Esophagus squamous epithelium (tissue), 5 donors: ENCODE measurements at regions not wholly inside any gene's neighbourhood (a gene's known extent, or its start where the extent isn't known, plus 50 kb on each side); places are given as distances from the start of the nearest gene placed in this dataset.

ENCODE experiments used
- DNase-seq: peaks from one replicate; lab custom pipeline; 2025; lab: John Stamatoyannopoulos, UW
- H3K27ac ChIP-seq, 4 donors: fragments of 200-600 bp; sonication (generic); one replicate each; pipeline ENCODE4 v1.5.1; 2016 to 2019; ENCODE audit warnings: mild to moderate bottlenecking in 1 of 4
- H3K27me3 ChIP-seq, 4 donors: fragments of 200-600 bp; sonication (generic); 1 replicate in 3 of 4; 2 replicates in 1 of 4; pipeline versions ENCODE4 v1.5.1 to v1.6.0; 2017 to 2021; ENCODE audit warnings: antibody characterized with exemption in 1 of 4
- H3K36me3 ChIP-seq, 3 donors: fragments of 200-600 bp; sonication (generic); one replicate each; pipeline ENCODE4 v1.5.1; 2016 to 2019
- H3K4me1 ChIP-seq, 3 donors: fragments of 200-600 bp; sonication (generic); one replicate each; pipeline ENCODE4 v1.5.1; 2017 to 2019
- H3K4me3 ChIP-seq, 4 donors: fragments of 200-600 bp; sonication (generic); 1 replicate in 3 of 4; 2 replicates in 1 of 4; pipeline ENCODE4 v1.5.1; 2016 to 2019; ENCODE audit warnings: mild to moderate bottlenecking in 2 of 4, moderate library complexity in 1 of 4
- H3K9me3 ChIP-seq, 3 donors: fragments of 200-600 bp; sonication (generic); one replicate each; pipeline ENCODE4 v1.5.1; 2016 to 2019
- POLR2A ChIP-seq, 4 donors: fragments of 450-650 bp; IDR thresholded peaks; one replicate each; pipeline ENCODE4 v1.6.1; 2017; ENCODE audit warnings: antibody characterized with exemption in 4 of 4, mild to moderate bottlenecking in 4 of 4, moderate library complexity in 3 of 4
- WGBS, 2 donors: methylation state at CpG; one replicate each; pipeline ENCODE4 v1.1.5; 2018; 5-methylcytosine and 5-hydroxymethylcytosine counted together
- intact Hi-C: fragments of 100-400 bp; cut with DNase I; formaldehyde crosslinking; loops from one replicate; pipeline ENCODE4 v1.15.0; 2022
- TF ChIP-seq, protein P1 (sequence below), 6 experiments: fragments of 450-650 bp in 4 of 6; fragments of 200-600 bp in 2 of 6; sonication (generic) in 2 of 6; IDR thresholded peaks; one replicate each; pipeline ENCODE4 v1.5.1; 2016 to 2019; ENCODE audit warnings: antibody characterized with exemption in 6 of 6, mild to moderate bottlenecking in 4 of 6, moderate library complexity in 4 of 6
- donor health status: DM: yes; HTN: yes; CAD: no.

DNA sequence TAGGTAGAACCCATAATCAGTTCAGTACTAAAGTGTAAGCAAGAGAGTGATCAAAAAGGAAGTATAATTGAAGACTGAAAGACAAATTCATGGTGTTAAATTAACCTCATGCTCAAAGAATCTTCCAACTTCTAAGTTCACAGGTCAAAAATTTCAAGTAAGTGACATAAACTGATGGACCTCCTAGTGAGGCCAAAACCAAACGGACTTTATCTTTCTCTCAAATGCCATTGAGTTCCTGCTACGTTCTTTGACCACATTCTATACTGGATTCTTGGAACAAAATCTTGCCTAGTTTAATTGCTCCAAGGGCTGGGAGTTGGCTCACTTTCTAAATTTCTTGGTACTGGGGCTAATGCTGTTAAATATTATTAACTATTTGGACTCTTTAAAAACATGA lies 794.9 kb downstream of the TLE4 start:
- Histone ChIP-seq H3K27ac (no peak overlapping the region), H3K9me3 (no peaks in the 10 kb centered on the region), H3K4me1 (no peaks in the 10 kb centered on the region), H3K36me3 (no peaks in the 10 kb centered on the region), H3K27me3 (no peaks in the 10 kb centered on the region), H3K4me3 (no peak overlapping the region)
- intact Hi-C loops: no loop called here
- DNase-seq: no peak
- WGBS, 2 donors: 0% methylated on average over 2 of the region's 2 CpGs
- TF ChIP-seq, protein P1, sequence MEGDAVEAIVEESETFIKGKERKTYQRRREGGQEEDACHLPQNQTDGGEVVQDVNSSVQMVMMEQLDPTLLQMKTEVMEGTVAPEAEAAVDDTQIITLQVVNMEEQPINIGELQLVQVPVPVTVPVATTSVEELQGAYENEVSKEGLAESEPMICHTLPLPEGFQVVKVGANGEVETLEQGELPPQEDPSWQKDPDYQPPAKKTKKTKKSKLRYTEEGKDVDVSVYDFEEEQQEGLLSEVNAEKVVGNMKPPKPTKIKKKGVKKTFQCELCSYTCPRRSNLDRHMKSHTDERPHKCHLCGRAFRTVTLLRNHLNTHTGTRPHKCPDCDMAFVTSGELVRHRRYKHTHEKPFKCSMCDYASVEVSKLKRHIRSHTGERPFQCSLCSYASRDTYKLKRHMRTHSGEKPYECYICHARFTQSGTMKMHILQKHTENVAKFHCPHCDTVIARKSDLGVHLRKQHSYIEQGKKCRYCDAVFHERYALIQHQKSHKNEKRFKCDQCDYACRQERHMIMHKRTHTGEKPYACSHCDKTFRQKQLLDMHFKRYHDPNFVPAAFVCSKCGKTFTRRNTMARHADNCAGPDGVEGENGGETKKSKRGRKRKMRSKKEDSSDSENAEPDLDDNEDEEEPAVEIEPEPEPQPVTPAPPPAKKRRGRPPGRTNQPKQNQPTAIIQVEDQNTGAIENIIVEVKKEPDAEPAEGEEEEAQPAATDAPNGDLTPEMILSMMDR (IDR thresholded peaks at IDR 0.05): no peak
- no peak for TF ChIP-seq POLR2A (IDR thresholded peaks at IDR 0.05)

DNA sequence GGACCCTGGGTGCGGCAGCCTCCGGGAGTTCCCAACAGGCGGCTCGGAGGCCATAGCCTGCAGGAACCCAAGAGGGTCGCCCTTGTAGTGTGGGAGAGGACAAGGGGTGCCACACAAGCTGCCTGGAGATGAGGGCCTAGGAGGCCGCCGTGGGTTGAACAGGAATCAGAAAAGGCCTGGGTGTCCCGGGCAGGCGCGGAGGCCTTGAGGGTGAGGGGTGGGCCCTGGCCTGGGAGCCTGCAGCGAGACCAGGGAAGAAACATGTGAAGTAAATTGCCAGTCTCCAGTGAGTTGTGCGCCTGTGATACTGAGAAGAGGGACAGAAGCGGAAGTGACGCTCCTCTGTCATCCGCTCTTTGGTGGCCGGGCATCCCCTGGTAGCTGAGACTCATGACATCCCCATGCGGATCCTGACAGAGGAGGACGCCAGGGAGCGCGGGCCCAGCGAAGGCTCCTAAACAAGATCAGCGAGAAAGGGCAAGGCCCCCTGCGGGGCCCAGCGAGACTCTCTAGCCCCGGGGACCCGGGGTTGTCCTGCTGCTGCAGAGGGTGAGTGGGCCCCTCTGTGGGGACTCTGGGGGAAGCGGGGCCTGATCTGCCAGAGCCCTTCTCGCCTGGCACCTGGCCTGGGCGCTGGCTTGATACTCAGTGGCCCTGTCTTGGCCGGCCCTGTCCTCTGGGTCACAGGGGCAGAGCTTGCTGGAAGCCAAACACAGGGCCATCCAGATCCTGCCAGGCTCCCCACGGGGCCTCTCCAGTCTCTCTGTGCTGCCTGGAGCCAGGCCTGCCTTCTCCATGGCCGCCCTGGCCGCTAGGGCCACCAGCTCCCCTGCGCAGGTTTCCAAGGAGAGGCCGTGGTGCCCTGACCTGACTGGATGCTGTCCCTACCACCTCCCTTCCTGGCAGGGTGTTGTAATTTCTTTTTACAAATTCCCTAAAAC lies 788.4 kb downstream of the TLE4 start:
- DNase-seq: no peak
- Histone ChIP-seq H3K27me3 (no peaks in the 10 kb centered on the region), H3K27ac (no peak overlapping the region), H3K4me3 (no peak overlapping the region), H3K36me3 (no peaks in the 10 kb centered on the region), H3K9me3 (no peaks in the 10 kb centered on the region), H3K4me1 (no peaks in the 10 kb centered on the region)
- intact Hi-C loops: loop anchor here (5.0 kb wide), 1 partner anchor 53 kb away; no protein-coding TSS in a partner anchor
- TF ChIP-seq, protein P1 (IDR thresholded peaks at IDR 0.05): no peak
- TF ChIP-seq POLR2A (IDR thresholded peaks at IDR 0.05): no peak
- WGBS, 2 donors: 91 to 96% methylated on average over 20 to 24 of the region's 35 CpGs

DNA sequence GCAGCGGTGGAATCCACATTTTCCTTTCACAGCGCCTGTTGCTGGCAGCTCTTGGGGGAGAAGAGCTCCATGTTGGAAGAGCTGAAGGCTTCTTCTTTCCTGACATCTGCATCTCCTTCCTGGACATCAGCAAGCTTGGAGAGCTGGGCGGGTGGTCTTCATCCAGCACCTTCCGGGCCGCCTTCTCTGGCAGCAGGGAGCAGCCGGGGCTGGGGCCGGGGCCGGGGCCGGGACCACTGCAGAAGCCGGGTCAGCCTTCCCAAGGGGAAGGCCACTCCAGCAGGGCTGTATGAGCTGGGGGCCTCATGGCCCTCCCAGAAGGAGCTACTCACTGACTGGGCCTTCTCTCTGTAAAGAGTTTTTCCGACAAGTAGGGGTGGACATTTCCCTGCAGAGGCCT lies 787.5 kb downstream of the TLE4 start:
- no peaks in the 10 kb centered on the region for H3K9me3 ChIP-seq

DNA sequence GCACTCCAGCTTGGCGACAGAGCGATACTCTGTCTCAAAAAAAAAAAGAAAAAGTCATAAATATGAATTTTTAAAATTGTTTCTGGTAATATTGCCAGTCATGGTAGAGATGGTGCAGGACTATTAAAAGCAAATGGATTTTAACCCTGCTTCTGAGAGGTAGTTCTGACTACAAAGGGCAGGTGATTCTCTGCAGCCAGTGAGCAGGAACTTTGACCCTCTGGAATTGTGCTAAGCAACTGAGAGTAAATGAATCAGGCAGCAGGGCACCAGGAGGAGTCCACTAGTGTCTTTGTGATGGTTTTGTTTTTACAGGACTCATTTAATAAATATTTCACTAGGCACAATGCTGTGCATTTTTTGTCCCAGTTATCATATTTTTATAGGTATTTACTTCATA lies 781.2 kb downstream of the TLE4 start:
- 86 to 91% methylated on average over 2 of the region's 2 CpGs for WGBS, 2 donors
- intact Hi-C loops: no loop called here
- no peaks in the 10 kb centered on the region for H3K27me3 ChIP-seq
- no peak for DNase-seq
- no peaks in the 10 kb centered on the region for H3K36me3 ChIP-seq
- H3K4me1 ChIP-seq: no peaks in the 10 kb centered on the region
- TF ChIP-seq, protein P1 (IDR thresholded peaks at IDR 0.05): no peak
- no peak for TF ChIP-seq POLR2A (IDR thresholded peaks at IDR 0.05)
- no peak overlapping the region for H3K4me3 ChIP-seq
- no peak overlapping the region for H3K27ac ChIP-seq
- no peaks in the 10 kb centered on the region for H3K9me3 ChIP-seq

More for the DNA sequence above, 787.5 kb downstream of the TLE4 start:
- H3K36me3 ChIP-seq: no peaks in the 10 kb centered on the region
- no peaks in the 10 kb centered on the region for H3K4me1 ChIP-seq
- intact Hi-C loops: loop anchor here (5.0 kb wide), 1 partner anchor 52 kb away; no protein-coding TSS in a partner anchor
- no peak overlapping the region for H3K4me3 ChIP-seq
- DNase-seq: no peak
- WGBS, 2 donors: 100% methylated on average over 1 of the region's 11 CpGs; no CpG with 5 or more reads in 1 of the 2 donors
- TF ChIP-seq, protein P1 (IDR thresholded peaks at IDR 0.05): no peak
- no peak for TF ChIP-seq POLR2A (IDR thresholded peaks at IDR 0.05)
- no peaks in the 10 kb centered on the region for H3K27me3 ChIP-seq
- no peak overlapping the region for H3K27ac ChIP-seq

DNA sequence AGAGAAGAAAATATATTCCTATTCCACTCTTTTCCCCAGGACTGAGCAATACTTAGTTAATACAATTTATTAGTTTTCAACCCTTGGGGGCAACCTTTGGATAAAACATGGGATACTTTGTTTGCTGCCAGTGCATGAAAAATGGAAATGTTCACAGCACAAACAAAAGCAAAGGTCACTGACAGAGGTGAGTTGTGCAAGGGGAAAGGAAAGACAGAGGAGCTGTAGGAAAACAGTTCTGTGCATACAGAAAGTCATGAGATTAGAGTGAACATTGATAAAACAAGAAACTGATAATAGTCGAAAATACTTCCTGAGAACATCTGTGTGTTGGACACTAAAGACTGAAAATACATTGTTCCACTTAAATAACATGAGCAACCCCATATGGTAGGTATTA lies 779.8 kb downstream of the TLE4 start:
- no peak overlapping the region for H3K4me3 ChIP-seq
- 65% methylated on average over 1 of the region's 1 CpG for WGBS, 2 donors
- H3K27ac ChIP-seq: no peak overlapping the region
- DNase-seq: no peak
- no peaks in the 10 kb centered on the region for H3K27me3 ChIP-seq
- intact Hi-C loops: no loop called here
- H3K36me3 ChIP-seq: no peaks in the 10 kb centered on the region
- no peaks in the 10 kb centered on the region for H3K4me1 ChIP-seq
- no peak for TF ChIP-seq POLR2A (IDR thresholded peaks at IDR 0.05)
- TF ChIP-seq, protein P1 (IDR thresholded peaks at IDR 0.05): no peak
- no peaks in the 10 kb centered on the region for H3K9me3 ChIP-seq
